ENCODE measurements at regions not wholly inside any gene's neighbourhood (a gene's known extent, or its start where the extent isn't known, plus 50 kb on each side); places are given as distances from the start of the nearest gene placed in this dataset.

GRCh38 chr11:110805756-110806155 is 93.5 kb upstream of the ARHGAP20 start:
- TF ChIP-seq CTCF (IDR thresholded peaks at IDR 0.05; ENCODE audit: insufficient read depth, low read length, poor library complexity, severe bottlenecking) = no peak
- TF ChIP-seq EZH2phosphoT487 (conservative IDR thresholded peaks at IDR 0.05; ENCODE audit: low read length) = no peak
